PFSK-1 (cell line): ENCODE measurements at regions not wholly inside any gene's neighbourhood (a gene's known extent, or its start where the extent isn't known, plus 50 kb on each side); places are given as distances from the start of the nearest gene placed in this dataset.

ENCODE experiments used
- FOXP2 ChIP-seq: optimal IDR thresholded peaks from 2 replicates; pipeline ENCODE3; 2011; ENCODE audit warnings: borderline replicate concordance, control low read depth, inconsistent platforms; ENCODE audit not compliant: insufficient read depth; ENCODE audit errors: extremely low read length, extremely low read depth
- POLR2AphosphoS5 ChIP-seq: IDR thresholded peaks from 2 replicates; pipeline ENCODE4 v1.6.1; 2012; ENCODE audit warnings: low read depth, mild to moderate bottlenecking, control low read depth, low read length, moderate library complexity
- REST ChIP-seq, 2 experiments: IDR thresholded peaks; 2 replicates each; pipeline versions ENCODE4 v1.6.1 to v1.8.0; 2011 to 2012; ENCODE audit warnings: low read depth in 2 of 2, low read length in 2 of 2, control low read depth in 1 of 2, inconsistent platforms in 1 of 2, mild to moderate bottlenecking in 1 of 2, moderate library complexity in 1 of 2; ENCODE audit not compliant: insufficient read depth in 1 of 2
- SIN3A ChIP-seq: IDR thresholded peaks from 2 replicates; pipeline ENCODE4 v1.6.1; 2012; ENCODE audit warnings: mild to moderate bottlenecking, low read length, moderate library complexity, borderline replicate concordance; ENCODE audit not compliant: insufficient read depth
- TAF1 ChIP-seq: IDR thresholded peaks from 2 replicates; pipeline ENCODE4 v1.6.1; 2012; ENCODE audit warnings: low read length, control low read depth, borderline replicate concordance; ENCODE audit not compliant: insufficient read depth

GRCh38 chr4:64174247-64174882 is 234.9 kb downstream of the TECRL start:
- TF ChIP-seq SIN3A, result no peak
- no peak for TF ChIP-seq POLR2AphosphoS5
- no peak for TF ChIP-seq REST (IDR thresholded peaks at IDR 0.05; ENCODE audit: insufficient read depth in 1 of 2, low read depth in 2 of 2, low read length in 2 of 2)
- no peak for TF ChIP-seq TAF1
- no peak for TF ChIP-seq FOXP2

GRCh38 chr4:64166365-64166764 is 242.9 kb downstream of the TECRL start:
- TF ChIP-seq POLR2AphosphoS5, result no peak

- TF ChIP-seq REST (IDR thresholded peaks at IDR 0.05; ENCODE audit: insufficient read depth in 1 of 2, low read depth in 2 of 2, low read length in 2 of 2) (no peak), FOXP2 (no peak), SIN3A (no peak), TAF1 (no peak), POLR2AphosphoS5 (no peak)
These were observed 250.5 kb downstream of the TECRL start for GRCh38 chr4:64158648-64159326.

- TF ChIP-seq REST (IDR thresholded peaks at IDR 0.05; ENCODE audit: insufficient read depth in 1 of 2, low read depth in 2 of 2, low read length in 2 of 2) (no peak), TAF1 (no peak), POLR2AphosphoS5 (no peak), SIN3A (no peak)
These were observed 251.9 kb downstream of the TECRL start for GRCh38 chr4:64157397-64157796.

GRCh38 chr4:64156253-64156652 is 253.0 kb downstream of the TECRL start:
- no peak for TF ChIP-seq SIN3A
- TF ChIP-seq FOXP2, result no peak

GRCh38 chr4:64146030-64146429 is 263.2 kb downstream of the TECRL start:
- TF ChIP-seq FOXP2 (no peak), REST (IDR thresholded peaks at IDR 0.05; ENCODE audit: insufficient read depth in 1 of 2, low read depth in 2 of 2, low read length in 2 of 2) (no peak), SIN3A (no peak), POLR2AphosphoS5 (no peak), TAF1 (no peak)
